GM19468 (cell line): ENCODE measurements at regions not wholly inside any gene's neighbourhood (a gene's known extent, or its start where the extent isn't known, plus 50 kb on each side); places are given as distances from the start of the nearest gene placed in this dataset.
"Not testable (repeated sequence)": the region's sequence is repeated elsewhere in the genome, so short reads cannot be mapped to it uniquely, and the experiment has no call there.

ENCODE experiments used
- ATAC-seq: cut with Tn5 transposase; IDR thresholded peaks from one replicate; pipeline ENCODE4 v1.9.1; 2021; ENCODE audit warnings: mild to moderate bottlenecking, moderate library complexity, moderate number of reproducible peaks; ENCODE audit not compliant: unreplicated experiment; ENCODE audit errors: extremely low read depth

DNA sequence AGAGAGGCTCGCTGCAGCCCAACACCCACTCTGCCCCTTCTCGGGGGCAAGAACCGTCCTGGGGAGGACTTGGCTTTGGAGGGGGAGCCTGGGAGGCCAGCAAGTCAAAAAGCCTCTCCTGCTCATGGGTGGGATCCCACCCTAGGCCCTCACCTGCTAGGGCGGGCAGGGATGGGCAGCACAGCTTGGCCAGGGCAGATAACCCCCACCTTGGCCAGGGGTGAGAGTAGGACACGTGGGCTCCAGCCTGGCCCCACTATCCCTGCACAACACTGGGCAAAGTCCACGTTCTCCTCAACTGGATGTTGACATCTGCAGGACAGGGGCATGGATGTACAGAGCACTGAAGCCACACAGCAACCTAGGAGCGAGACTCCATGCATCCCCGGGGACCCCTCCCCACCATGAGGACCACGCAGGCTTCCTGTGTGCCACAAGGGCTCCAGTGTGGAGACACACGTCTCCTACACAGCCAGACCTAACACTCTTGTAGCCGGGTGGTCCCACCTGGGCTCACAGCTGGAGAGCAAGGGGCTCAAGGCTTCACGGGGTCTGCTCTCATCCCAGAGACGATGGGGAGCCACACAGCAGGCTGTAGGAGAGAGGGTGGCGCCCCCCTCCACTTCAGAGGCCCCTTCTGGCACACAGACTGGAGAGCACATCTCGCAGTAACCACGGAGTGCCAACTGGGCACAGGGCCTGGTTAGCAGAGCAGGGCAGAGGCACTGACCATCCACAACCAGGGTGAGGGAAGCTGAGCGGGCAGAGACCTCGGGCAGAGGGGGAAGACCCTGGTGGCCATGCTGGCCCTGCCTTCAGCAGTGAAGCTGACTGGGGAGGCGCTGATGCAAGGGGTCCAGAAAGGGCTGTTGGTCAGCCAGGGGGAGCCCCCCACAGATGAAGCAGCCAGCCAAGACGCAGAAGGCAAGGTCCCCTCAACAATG, 171.1 kb downstream of the CRYBB2 start:
- ATAC-seq, result no peak

DNA sequence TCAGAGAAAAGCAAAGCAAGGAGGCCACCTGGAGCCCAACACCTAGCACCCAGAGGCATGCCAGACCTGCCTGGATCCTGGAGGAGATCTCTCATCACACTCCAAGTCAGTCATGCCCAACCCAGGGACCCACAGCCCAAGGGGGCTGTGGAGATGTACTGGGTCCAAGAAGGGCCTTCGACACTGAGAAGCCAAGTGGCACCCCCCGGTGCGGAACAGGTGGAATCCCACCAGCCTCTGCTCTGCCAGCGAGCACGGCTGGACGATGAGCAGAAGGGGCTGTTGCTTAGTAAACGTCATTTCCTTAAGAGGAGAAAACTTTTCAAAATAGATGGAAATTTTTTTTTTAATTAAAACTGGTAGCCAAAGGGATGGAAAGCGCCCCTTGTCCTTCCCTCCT, 171.9 kb upstream of the GRK3 start:
- no peak for ATAC-seq

DNA sequence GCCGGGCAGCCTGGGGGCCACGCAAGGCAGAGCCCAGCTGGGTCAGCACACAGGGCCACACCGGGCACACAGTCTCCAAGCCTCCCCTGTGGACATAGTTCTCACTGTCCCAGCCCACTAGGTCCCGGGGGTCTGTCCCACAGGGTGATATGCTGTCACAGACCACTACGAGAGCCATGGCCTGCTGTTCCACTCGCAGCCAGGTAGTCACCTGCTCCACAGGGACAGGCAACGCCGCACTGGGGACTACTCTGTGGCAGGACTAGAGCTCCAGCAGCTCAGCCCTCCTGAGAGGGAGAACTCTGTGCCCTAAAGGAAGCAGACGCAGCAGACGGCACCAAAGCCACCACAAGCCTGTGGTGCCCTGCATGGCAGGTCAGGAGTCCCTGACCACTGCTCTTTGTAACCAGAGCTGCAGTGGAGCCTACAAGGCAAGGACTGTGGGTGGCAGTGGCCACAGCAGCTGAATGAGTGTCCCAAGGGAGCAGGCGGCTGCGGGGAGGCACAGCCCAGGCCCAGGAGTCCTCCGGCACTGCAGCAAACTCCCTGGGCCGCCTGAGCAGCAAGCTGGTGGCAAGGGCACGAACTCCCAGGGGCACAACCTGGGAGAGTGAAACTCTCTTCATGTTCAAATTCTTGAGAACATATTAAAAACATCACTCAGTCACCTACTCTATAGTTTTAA, 171.2 kb upstream of the GRK3 start:
- ATAC-seq, result no peak

DNA sequence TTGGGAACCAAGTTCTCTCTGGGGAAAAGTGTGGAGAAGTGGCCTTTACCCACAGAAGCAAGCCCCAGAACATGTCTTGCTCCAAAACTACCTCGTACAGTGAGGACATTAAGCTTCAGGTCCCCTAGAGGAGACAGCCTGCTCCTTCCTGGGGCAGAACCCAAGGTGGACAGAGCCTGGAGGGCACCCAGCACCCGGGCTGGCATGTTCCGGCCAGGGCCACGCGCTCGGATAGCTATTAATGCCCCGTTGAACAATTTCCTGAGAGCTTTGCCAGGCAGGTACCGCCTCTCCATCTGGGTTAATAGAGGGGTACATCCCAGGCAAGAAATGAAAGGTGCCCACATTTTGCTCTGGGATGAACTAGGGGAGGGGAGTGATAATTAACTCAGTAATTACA, 169.0 kb upstream of the GRK3 start:
- ATAC-seq, result no peak

DNA sequence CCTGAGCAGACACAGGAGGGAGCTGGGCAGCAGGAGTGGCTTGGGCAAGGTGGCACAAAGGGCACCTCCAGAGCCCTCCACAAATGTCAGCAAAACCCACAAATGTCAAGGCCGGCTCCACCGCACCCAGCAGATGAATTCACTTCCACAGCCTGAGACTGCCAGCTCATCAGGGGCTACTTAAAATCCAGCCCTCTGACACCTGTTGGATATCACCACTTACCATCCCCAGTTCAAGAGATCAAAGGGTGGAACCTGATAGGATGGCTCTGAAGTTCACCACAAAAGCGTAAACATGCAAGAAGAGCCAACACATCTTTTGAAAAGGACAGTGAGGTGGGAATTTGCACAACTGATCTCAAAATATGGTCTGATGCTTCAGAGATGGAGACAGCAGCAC, 168.6 kb upstream of the GRK3 start:
- no peak for ATAC-seq

DNA sequence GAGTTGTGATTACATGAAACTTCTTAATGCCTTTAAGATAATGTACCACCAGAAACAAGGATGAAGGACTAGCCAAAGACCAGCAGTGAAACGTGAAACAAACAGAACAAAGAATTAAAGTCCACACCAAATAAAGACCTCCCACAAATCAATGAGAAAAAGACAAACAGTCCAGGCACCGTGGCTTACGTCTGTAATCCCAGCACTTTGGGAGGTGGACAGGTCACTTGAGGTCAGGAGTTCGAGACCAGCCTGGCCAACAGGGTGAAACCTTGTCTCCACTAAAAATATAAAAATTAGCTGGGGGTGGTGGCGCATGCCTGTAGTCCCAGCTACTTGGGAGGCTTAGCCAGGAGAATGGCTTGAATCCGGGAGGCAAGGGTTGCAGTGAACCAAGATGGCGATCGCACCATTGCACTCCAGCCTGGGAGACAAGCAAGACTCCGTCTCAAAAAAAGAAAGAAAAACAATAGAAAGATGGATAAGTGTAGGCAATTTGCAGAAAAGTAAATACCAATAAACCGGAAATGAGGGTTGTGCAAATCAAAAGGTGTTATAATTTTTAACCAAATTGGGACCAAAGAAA, 167.8 kb upstream of the GRK3 start:
- no peak for ATAC-seq

DNA sequence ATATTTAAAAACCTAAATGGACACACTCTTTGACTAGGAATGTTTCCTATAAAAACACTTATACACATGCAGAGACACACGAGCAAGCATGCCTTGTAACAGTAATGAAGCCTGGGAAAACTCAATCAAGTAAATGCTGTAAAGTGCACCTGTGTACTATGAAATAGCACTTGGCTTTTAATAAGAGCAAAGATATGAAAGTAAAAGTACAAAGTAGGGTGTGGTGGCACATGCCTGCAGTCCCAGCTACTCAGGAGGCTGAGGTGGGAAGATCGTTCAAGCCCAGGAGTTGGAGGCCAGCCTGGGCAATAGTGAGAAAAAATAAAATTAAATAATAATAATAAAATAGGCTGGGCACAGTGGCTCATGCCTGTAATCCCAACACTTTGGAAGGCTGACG, 166.9 kb upstream of the GRK3 start:
- ATAC-seq, result no peak

DNA sequence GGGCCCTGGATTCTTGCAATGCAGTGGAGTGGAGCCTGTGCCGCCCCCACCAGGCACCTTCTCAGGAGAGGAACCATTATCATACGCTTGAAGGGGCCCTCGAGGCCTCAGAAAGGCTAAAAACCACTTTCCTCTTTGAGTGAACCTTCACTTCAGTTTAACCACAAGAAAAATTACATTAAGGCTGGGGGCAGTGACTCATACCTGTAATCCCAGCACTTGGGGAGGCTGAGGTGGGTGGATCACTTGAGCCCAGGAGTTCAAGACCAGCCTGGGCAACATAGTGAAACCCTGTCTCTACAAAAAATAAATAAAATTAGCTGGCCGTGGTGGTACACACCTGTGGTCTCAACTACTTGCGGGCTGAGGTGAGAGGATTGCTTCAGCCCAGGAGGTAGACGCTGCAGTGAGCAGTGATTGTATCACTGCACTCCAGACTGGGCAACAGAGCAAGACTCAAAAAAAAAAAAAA, 165.8 kb upstream of the GRK3 start:
- not testable (repeated sequence) for ATAC-seq

DNA sequence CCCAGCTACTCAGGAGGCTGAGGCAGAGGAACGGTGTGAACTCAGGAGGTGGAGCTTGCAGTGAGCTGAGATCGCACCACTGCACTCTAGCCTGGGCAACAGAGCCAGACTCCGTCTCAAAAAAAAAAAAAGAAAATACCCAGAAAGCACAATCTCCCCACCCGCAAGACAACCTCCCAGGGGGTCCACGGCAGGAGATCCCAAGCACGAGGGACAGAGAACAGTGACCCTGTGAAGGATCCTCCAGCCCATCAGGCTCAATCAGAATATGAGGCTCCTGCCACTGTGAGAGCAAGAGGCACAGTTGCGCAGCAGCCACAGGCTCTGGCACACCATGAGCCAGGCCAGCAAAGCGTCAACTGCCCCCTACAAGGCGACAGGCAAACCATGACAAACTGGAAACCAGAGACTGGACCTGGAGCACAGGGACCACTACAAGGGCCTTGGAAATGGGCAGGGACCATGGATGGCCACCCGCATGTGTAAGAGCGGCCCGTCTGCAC, 164.8 kb upstream of the GRK3 start:
- ATAC-seq, result no peak

DNA sequence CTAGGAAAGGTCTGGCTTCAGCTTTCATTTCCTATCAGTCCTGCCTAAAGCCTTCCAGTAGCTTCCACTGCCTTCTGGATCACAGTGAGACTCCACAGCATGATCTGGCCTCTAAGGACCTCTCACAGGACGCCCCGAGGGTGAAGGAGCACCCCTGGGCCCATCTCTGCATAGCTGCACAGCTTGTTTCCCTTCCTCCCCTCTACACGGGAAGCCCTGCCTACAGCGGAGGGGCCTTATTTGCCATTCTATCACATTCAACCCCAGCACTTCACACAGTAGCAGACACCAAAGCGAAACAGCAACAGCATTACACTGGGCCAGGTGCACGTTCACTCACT, 162.3 kb upstream of the GRK3 start:
- ATAC-seq, result no peak

DNA sequence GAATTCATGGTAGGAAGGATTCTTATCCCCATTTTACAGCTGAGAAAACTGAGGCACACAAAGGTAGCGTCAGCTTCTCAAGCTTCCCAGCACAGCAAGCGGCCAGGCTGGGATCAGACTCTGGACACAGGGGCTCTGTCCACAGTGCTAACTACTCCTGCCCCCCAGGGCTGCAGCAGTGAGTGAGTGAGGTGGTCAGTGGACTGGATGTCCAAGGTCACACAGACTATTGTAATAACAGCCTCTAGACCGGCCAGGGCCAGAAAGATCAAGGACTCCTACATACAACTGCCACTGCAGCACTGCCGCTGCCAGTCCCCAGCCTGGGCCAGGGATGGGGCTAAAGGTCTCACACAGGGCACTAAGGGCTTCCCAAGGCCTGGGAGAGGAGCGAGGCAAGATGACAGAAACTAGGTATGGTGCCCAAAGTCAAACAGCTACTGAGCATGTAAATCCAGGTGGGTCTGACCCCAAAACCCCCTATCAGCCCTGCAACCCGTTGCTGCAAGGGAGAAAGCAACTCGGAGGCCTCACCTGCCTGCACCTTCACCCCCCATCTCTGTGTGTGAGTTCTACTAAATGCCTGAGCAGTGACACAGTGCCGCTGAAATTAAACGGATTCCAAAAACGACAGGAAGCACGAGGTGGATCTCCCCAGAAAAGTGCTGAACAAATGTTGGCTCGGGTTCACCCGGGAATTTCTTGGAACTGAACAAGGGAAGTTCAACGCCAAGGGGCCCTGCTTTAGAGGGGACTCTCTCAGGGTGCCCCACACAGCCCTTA, 161.8 kb upstream of the GRK3 start:
- no peak for ATAC-seq

DNA sequence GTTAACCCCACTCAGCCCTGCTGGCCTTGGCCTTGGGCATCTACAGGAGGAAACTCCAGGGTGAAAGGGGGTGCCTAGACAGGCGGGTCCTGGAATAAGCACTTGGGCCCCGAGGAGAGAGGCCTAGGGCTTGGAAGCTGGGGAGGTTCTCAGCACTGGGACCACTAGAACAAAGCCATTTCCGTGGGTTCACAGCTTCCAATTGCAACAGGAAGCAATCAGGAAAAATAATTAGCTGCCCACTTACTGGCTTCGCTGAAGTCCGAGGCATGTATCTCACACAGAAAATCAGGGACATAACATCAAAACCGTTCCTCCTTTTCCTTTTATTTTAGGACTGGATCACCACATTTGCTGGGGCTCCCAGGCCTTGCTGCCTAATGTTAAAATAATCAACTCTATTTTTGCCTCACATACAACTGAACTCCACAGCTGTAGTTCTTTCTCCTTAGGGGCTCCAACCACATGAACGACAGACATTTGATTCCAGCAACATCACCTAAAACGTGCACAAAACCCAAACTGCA, 161.1 kb upstream of the GRK3 start:
- no peak for ATAC-seq

DNA sequence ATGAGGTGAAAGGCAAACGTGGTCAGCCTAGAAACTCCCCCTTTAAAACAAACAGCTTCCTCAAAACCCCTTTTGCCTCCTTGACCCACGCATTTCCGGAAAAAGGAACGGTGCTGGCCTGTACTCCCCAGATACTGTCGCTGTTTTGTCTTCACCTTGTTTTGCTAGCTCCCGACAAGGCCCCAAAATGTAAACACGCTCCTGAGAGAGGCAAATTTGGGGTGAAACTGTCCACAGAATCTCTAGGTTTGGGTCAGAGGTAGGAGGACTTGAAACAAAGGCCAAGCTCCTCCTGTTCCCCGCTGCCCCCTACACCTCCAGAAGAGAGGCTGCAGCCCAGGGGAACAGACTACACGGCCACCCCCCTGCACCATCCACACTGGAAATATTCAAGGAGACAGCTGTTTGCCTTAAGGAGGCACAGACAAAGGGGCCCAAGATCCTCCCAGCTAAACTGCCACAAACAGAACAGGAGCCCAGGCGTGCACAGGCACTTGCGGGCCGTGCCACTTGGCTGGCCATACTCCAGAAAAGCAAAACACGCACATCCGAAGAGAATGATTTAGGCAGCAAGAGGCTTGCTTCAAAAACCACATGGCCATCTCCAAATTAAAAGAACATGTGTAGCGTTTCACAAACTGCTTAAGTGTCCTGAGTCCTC, 160.5 kb upstream of the GRK3 start:
- ATAC-seq, result no peak

DNA sequence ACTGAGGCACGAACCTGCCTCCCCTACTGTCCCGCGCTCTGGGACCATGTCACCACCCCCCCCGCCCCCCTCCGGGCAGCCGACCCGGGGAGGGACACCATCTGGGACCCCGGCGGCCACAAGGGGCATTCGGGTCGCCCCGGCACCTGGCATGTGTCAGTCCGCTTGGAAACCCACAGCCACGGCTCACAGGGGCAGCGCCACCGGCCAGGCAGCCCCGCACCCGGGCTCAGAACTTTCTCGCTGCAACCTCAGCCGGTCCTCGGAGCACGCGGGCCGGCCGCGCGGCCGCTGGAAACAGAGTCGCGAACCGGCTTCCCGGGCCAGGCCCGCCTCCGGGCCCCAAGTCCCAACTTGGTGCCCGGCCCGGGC, 159.9 kb upstream of the GRK3 start:
- no peak for ATAC-seq

DNA sequence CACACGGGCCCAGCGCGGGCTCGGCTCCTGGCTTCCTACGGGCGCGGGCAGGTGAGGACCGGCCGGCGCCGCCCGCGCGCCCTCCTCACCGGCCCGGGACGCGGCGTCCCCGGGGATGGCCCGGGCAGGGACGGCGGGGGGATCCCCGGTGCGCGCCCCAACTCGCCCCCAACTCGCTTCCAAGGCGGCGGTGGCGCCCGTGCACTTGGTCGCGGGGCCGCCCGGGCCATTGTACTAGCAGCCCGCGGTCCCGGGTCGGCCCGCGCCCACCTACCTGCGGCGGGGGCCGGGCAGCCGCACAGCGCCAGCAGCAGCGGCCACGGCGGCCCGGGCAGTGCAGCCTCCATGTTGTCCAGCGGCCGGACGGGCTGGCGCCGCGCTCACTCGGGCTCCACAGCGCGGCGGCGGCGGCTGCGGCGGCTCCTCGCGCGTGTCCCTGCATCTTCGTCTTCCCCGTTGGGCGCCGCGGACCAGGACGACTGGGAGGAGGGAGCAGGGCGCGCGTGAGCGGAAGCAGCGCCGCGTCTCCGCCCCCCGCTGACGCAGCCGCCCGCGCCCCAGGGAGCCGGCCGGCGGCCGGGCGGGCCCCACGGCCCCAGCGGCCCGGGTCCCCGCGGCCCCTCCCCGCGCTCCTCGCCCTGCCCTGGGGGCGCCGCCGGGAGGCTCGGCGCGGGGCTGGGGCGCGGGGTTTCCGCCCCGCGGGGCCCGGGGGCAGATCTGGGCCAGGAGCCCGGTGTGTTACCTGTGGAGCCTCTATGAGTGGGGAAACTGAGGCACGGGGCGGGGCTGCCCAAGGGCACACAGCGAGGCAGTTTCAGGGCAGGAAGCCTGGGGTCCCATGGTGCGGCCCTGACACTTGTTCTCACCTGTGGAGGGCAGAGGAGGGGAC, 159.3 kb upstream of the GRK3 start:
- ATAC-seq, result no peak

DNA sequence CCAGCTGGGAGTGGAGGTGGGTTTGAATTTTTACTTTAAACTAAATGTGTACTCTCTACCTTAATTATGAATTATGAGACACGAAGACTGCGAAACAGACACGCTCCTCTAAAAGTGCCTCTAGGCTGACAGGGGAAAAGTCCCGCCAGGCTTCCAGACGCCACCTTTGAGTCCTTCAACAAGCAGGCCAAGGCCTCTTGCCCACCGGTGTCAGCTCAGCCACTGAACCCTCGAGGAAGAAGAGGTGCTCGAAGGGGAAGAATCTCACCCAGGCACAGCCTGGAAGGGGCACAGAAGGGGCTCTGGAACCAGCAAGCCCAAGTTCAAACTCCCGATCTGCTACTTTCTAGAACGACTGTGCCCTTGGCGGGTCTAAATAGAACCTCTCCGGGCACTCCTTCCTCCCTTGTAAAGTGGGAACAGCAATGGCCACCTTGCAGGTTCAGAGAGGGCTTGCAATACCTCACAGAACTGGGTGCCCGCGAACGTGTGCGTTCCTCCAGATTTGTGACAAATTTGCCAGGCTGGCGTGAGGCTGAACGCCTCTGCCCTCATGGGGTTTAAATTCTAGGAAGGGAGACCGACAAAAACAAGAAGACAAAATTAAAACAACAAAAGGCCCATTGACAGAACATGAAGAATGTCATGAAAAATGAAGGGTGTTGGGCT, 158.5 kb upstream of the GRK3 start:
- no peak for ATAC-seq

DNA sequence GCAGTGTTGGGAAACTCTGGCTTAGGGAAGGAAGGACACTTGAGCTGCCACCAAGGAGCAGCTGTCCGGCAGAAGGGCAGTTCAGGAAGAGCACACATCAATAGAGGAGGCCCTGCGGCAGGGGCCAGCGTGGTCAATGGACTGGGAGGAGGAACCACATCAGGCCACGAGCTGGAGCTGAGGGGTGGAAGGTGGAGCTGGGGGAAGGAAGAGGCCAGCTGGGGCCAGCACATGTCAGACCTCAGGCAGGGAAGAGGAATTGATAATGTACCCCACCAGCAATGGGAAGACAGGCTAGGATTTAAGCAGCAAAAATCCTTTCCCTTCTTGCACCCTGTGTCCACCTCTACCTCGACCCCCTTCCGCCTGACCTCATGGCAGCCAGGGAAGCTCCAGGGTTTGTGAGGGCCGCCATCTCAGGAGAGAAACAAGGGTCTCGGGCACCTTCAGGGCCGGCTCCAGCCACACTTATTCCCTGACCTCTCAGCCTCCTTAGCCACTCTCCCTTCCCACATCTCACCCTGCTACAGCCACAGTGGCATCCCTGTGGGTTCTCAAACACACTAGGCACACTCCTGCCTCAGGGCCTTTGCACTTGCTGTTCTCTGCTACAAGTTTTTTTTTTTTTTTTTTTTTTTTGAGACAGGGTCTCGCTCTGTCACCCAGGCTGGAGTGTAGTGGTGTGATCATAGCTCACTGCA, 157.8 kb upstream of the GRK3 start:
- no peak for ATAC-seq
